ENCODE measurements at regions not wholly inside any gene's neighbourhood (a gene's known extent, or its start where the extent isn't known, plus 50 kb on each side); places are given as distances from the start of the nearest gene placed in this dataset.

DNA sequence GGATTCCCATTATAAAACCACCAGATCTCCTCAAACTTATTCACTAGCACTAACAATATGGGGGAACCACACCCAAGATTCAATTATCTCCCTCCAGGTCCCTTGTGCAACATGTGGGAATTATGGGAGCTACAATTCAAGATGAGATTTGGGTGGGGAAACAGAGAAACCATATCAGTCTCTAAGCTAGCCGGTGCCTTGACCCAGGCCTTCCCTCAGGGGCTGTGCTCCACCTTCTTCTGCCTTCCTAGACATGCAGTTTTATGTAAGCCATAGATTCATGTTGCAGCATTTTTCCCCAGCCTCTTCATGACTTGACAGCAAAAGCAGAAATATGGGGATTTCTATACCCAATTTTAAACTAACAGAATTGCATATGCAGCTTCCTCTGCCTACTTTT is 559.2 kb downstream of the TNS1 start:
- no peak overlapping the region for H3K4me3 Mint-ChIP-seq
- TF ChIP-seq EZH2 (IDR thresholded peaks at IDR 0.05; ENCODE audit: borderline replicate concordance, insufficient read depth, low read depth, low read length, poor library complexity, severe bottlenecking): no peak
- TF ChIP-seq, protein P1, sequence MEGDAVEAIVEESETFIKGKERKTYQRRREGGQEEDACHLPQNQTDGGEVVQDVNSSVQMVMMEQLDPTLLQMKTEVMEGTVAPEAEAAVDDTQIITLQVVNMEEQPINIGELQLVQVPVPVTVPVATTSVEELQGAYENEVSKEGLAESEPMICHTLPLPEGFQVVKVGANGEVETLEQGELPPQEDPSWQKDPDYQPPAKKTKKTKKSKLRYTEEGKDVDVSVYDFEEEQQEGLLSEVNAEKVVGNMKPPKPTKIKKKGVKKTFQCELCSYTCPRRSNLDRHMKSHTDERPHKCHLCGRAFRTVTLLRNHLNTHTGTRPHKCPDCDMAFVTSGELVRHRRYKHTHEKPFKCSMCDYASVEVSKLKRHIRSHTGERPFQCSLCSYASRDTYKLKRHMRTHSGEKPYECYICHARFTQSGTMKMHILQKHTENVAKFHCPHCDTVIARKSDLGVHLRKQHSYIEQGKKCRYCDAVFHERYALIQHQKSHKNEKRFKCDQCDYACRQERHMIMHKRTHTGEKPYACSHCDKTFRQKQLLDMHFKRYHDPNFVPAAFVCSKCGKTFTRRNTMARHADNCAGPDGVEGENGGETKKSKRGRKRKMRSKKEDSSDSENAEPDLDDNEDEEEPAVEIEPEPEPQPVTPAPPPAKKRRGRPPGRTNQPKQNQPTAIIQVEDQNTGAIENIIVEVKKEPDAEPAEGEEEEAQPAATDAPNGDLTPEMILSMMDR (IDR thresholded peaks at IDR 0.05): no peak
- Histone ChIP-seq H3K27ac (ENCODE audit: low read length in 2 of 2) (no peak overlapping the region), H3K79me2 (ENCODE audit: control insufficient read depth, insufficient read depth, low read length) (no peaks in the 10 kb centered on the region), H3K36me3 (replicated peaks in 1 of 2; ENCODE audit: control extremely low read depth in 1 of 2, control insufficient read depth in 1 of 2, extremely low read depth in 1 of 2, insufficient read depth in 2 of 2, low read length in 1 of 2) (no peaks in the 10 kb centered on the region), H2AFZ (ENCODE audit: insufficient read depth, low read depth, low read length, poor library complexity, severe bottlenecking) (no peak overlapping the region), H3K4me2 (replicated peaks; ENCODE audit: low read depth, low read length, poor library complexity, severe bottlenecking) (no peak overlapping the region), H3K4me1 (ENCODE audit: control insufficient read depth in 2 of 2, insufficient read depth in 2 of 2, low read length in 2 of 2) (no peaks in the 10 kb centered on the region), H3K9ac (ENCODE audit: low read length) (no peak overlapping the region), H3K4me3 (ENCODE audit: control extremely low read depth in 1 of 5, extremely low read depth in 1 of 5, insufficient read depth in 1 of 5, low read depth in 2 of 5, low read length in 4 of 5) (no peak overlapping the region), H3K9me3 (ENCODE audit: control extremely low read depth in 1 of 3, control insufficient read depth in 2 of 3, insufficient read depth in 1 of 3, low read length in 2 of 3) (no peaks in the 10 kb centered on the region), H3K27me3 (replicated peaks in 1 of 4; ENCODE audit: control extremely low read depth in 1 of 4, control insufficient read depth in 3 of 4, insufficient read depth in 4 of 4, low read length in 3 of 4) (peaks cover 0 to 3% (median under 1%) of the 10 kb centered on the region in 4 experiments), H4K20me1 (ENCODE audit: control insufficient read depth, insufficient read depth, low read length, poor library complexity, severe bottlenecking) (no peaks in the 10 kb centered on the region)
- DNase-seq (no peak), ATAC-seq (ENCODE audit: low read depth) (no peak)
- no peaks in the 10 kb centered on the region for H3K9me3 Mint-ChIP-seq (ENCODE audit: insufficient read depth)
- intact Hi-C loops (cut with micrococcal nuclease): no loop called here
- ChIA-PET CTCF (no interaction called here), POLR2A (no interaction called here)
- no peak overlapping the region for H3K27ac Mint-ChIP-seq
- WGBS (ENCODE audit: insufficient coverage): 100% methylated on average over 1 of the region's 1 CpG
- H3K27me3 Mint-ChIP-seq: peaks cover 5% of the 10 kb centered on the region
- H3K4me1 Mint-ChIP-seq: peaks cover 9% of the 10 kb centered on the region

DNA sequence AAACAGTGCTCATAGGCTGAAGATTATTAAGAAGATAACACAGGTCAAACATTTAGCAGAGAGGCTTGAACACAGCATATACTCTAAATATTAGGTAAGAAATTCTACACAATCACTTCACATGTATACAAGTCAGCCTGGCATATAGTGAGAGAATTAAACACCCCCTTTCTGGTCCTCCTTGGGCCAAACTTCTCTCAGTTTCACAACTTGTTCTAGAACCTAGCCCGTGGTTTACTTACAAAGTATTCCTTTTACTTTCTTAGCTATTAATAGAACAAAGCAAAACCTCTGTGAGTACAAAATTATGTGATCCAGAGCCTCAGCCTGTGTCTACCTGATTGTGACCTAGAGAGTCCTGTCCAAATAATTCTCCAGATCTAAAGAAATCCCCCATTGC is 562.8 kb downstream of the TNS1 start:
- no peak overlapping the region for H3K9ac ChIP-seq (ENCODE audit: low read length)
- no peak overlapping the region for H3K27ac Mint-ChIP-seq
- no peaks in the 10 kb centered on the region for H4K20me1 ChIP-seq (ENCODE audit: control insufficient read depth, insufficient read depth, low read length, poor library complexity, severe bottlenecking)
- H3K9me3 ChIP-seq (ENCODE audit: control extremely low read depth in 1 of 3, control insufficient read depth in 2 of 3, insufficient read depth in 1 of 3, low read length in 2 of 3): no peaks in the 10 kb centered on the region
- no peaks in the 10 kb centered on the region for H3K4me1 ChIP-seq (ENCODE audit: control insufficient read depth in 2 of 2, insufficient read depth in 2 of 2, low read length in 2 of 2)
- no peaks in the 10 kb centered on the region for H3K79me2 ChIP-seq (ENCODE audit: control insufficient read depth, insufficient read depth, low read length)
- H2AFZ ChIP-seq (ENCODE audit: insufficient read depth, low read depth, low read length, poor library complexity, severe bottlenecking): no peak overlapping the region
- TF ChIP-seq, protein P1 (IDR thresholded peaks at IDR 0.05): no peak
- TF ChIP-seq EZH2 (IDR thresholded peaks at IDR 0.05; ENCODE audit: borderline replicate concordance, insufficient read depth, low read depth, low read length, poor library complexity, severe bottlenecking): no peak
- H3K4me2 ChIP-seq (replicated peaks; ENCODE audit: low read depth, low read length, poor library complexity, severe bottlenecking): no peak overlapping the region
- no peaks in the 10 kb centered on the region for H3K9me3 Mint-ChIP-seq (ENCODE audit: insufficient read depth)
- ChIA-PET CTCF (no interaction called here), POLR2A (no interaction called here)
- H3K27me3 Mint-ChIP-seq: peaks cover 3% of the 10 kb centered on the region
- no peak overlapping the region for H3K4me3 Mint-ChIP-seq
- DNase-seq (no peak), ATAC-seq (ENCODE audit: low read depth) (no peak)
- no peaks in the 10 kb centered on the region for H3K36me3 ChIP-seq (replicated peaks in 1 of 2; ENCODE audit: control extremely low read depth in 1 of 2, control insufficient read depth in 1 of 2, extremely low read depth in 1 of 2, insufficient read depth in 2 of 2, low read length in 1 of 2)
- WGBS (ENCODE audit: insufficient coverage): no CpG with 5 or more reads among the region's 1 CpG
- peaks cover 0 to 3% (median 0%) of the 10 kb centered on the region in 4 experiments for H3K27me3 ChIP-seq (replicated peaks in 1 of 4; ENCODE audit: control extremely low read depth in 1 of 4, control insufficient read depth in 3 of 4, insufficient read depth in 4 of 4, low read length in 3 of 4)
- intact Hi-C loops (cut with micrococcal nuclease): no loop called here
- peaks cover 11% of the 10 kb centered on the region for H3K4me1 Mint-ChIP-seq
- H3K4me3 ChIP-seq (ENCODE audit: control extremely low read depth in 1 of 5, extremely low read depth in 1 of 5, insufficient read depth in 1 of 5, low read depth in 2 of 5, low read length in 4 of 5): no peak overlapping the region
- H3K27ac ChIP-seq (ENCODE audit: low read length in 2 of 2): no peak overlapping the region
